ENCODE measurements at regions not wholly inside any gene's neighbourhood (a gene's known extent, or its start where the extent isn't known, plus 50 kb on each side); places are given as distances from the start of the nearest gene placed in this dataset.

GRCh38 chr2:100192825-100193224 lies 50.4 kb upstream of the AFF3 start:
- Histone ChIP-seq H2BK20ac (ENCODE audit: low read depth, low read length) (0 out of 2 replicates have a peak overlapping the region, but pooled peaks have one; percentile 28), H4K5ac (ENCODE audit: low read depth, low read length) (no peak overlapping the region), H3K9me3 (ENCODE audit: control insufficient read depth, insufficient read depth, low read length) (no peaks in the 10 kb centered on the region), H4K8ac (ENCODE audit: low read depth in 2 of 2, low read length in 2 of 2) (peak overlapping the region in 1 of 2 experiments; percentile 50; a peak in 2 of 4 replicates), H3K27me3 (ENCODE audit: control insufficient read depth, insufficient read depth, low read length) (no peaks in the 10 kb centered on the region), H3K27ac (ENCODE audit: insufficient read depth, low read length) (no peak overlapping the region), H3K79me1 (ENCODE audit: low read depth in 1 of 2, low read length in 2 of 2) (no peaks in the 10 kb centered on the region), H3K56ac (ENCODE audit: extremely low read depth, insufficient read depth, low read length) (no peak overlapping the region), H3K36me3 (ENCODE audit: control insufficient read depth, insufficient read depth, low read length) (no peaks in the 10 kb centered on the region), H2AK9ac (replicated peaks; ENCODE audit: low read depth, low read length, poor library complexity) (no peak overlapping the region), H2BK120ac (ENCODE audit: low read depth, low read length) (peak overlapping the region; percentile 51), H3K4me3 (ENCODE audit: insufficient read depth, low read depth, low read length) (no peak overlapping the region), H2BK5ac (ENCODE audit: low read depth, low read length, poor library complexity, severe bottlenecking) (no peak overlapping the region), H3K23ac (ENCODE audit: low read depth, low read length) (no peak overlapping the region), H4K20me1 (ENCODE audit: insufficient read depth, low read length) (no peaks in the 10 kb centered on the region), H3K4me1 (ENCODE audit: control insufficient read depth, insufficient read depth, low read length) (peaks cover 6% of the 10 kb centered on the region), H2AFZ (replicated peaks; ENCODE audit: low read length, poor library complexity) (no peak overlapping the region), H3K9me1 (ENCODE audit: insufficient read depth, low read length) (peaks cover 3% of the 10 kb centered on the region; the same call in 1 of the 2 replicates), H2AK5ac (ENCODE audit: low read depth, low read length) (no peak overlapping the region), H3K9ac (ENCODE audit: low read depth, low read length) (no peak overlapping the region), H3K14ac (replicated peaks; ENCODE audit: low read depth, low read length) (0 out of 2 replicates have a peak overlapping the region, but pooled peaks have one; percentile 30), H3K18ac (ENCODE audit: low read depth, low read length) (no peak overlapping the region), H2BK15ac (ENCODE audit: low read depth, low read length) (no peak overlapping the region), H4K91ac (ENCODE audit: insufficient read depth, low read depth, low read length) (no peak overlapping the region), H3K4me2 (ENCODE audit: low read depth, low read length) (no peak overlapping the region), H3K4ac (ENCODE audit: low read depth, low read length) (no peak overlapping the region; the same call in 1 of the 2 replicates)
- ATAC-seq (ENCODE audit: low read depth) (no peak), DNase-seq (no peak)
- TF ChIP-seq MAFK (IDR thresholded peaks at IDR 0.05; ENCODE audit: low read depth, low read length) (no peak), RCOR1 (IDR thresholded peaks at IDR 0.05; ENCODE audit: insufficient replicate concordance, low read length) (no peak), BHLHE40 (IDR thresholded peaks at IDR 0.05; ENCODE audit: low read depth, low read length) (no peak), MXI1 (IDR thresholded peaks at IDR 0.05; ENCODE audit: borderline replicate concordance, low read depth, low read length) (no peak), RFX5 (IDR thresholded peaks at IDR 0.05; ENCODE audit: low read depth, low read length) (no peak), MAZ (IDR thresholded peaks at IDR 0.05; ENCODE audit: borderline replicate concordance, low read depth, low read length) (no peak), FOS (IDR thresholded peaks at IDR 0.05; ENCODE audit: low read depth, low read length) (no peak), CHD1 (IDR thresholded peaks at IDR 0.05; ENCODE audit: low read depth, low read length) (no peak), NFE2L2 (IDR thresholded peaks at IDR 0.05; ENCODE audit: low read depth, low read length) (no peak), SMC3 (IDR thresholded peaks at IDR 0.05; ENCODE audit: low read depth, low read length) (no peak)
- CTCF ChIA-PET, result interaction anchor here (0.6 to 0.9 kb wide), 2 partner anchors 16 to 634 kb away, joined by 3 to 4 read pairs; no protein-coding TSS in a partner anchor
- BruUV-seq (replicated peaks), result no TSS peak
- POLR2A ChIA-PET (ENCODE audit: unreplicated experiment), result no interaction called here
- in situ Hi-C loops (cut with MboI; ENCODE audit: low sequenced_read_pairs), result no loop called here
- no CpG with 5 or more reads among the region's 4 CpGs for WGBS, 2 experiments (ENCODE audit: extremely low coverage in 2 of 2, insufficient read length in 1 of 2)
- dilution Hi-C loops (cut with HindIII; ENCODE audit: low sequenced_read_pairs, unreplicated experiment), result no loop called here
- intact Hi-C loops (cut with micrococcal nuclease), result no loop called here

Measured in IMR-90 (cell line).